ENCODE measurements at regions not wholly inside any gene's neighbourhood (a gene's known extent, or its start where the extent isn't known, plus 50 kb on each side); places are given as distances from the start of the nearest gene placed in this dataset.
"Not testable (repeated sequence)": the region's sequence is repeated elsewhere in the genome, so short reads cannot be mapped to it uniquely, and the experiment has no call there.

- DNase-seq: no peak
Observed at GRCh38 chr13:89072979-89073378, 1401.8 kb downstream of the SLITRK5 start.

GRCh38 chr13:89076622-89077021 is 1405.5 kb downstream of the SLITRK5 start:
- DNase-seq: no peak

GRCh38 chr13:89082623-89083022 is 1411.5 kb downstream of the SLITRK5 start:
- DNase-seq: no peak

- DNase-seq: not testable (repeated sequence)
Observed at GRCh38 chr13:89088107-89088506, 1416.9 kb downstream of the SLITRK5 start.

- no peak for DNase-seq
Observed at GRCh38 chr13:89097994-89098393, 1426.8 kb downstream of the SLITRK5 start.

GRCh38 chr13:89113744-89114143 is 1442.6 kb downstream of the SLITRK5 start:
- DNase-seq: no peak

- no peak for DNase-seq
Observed at GRCh38 chr13:89115307-89115706, 1444.1 kb downstream of the SLITRK5 start.

- no peak for DNase-seq
Observed at GRCh38 chr13:89136678-89137077, 1465.5 kb downstream of the SLITRK5 start.

GRCh38 chr13:89150362-89150761 is 1479.2 kb downstream of the SLITRK5 start:
- DNase-seq: no peak

- DNase-seq: no peak
Observed at GRCh38 chr13:89153941-89154340, 1482.8 kb downstream of the SLITRK5 start.

- no peak for DNase-seq
Observed at GRCh38 chr13:89163096-89163495, 1491.9 kb downstream of the SLITRK5 start.

- DNase-seq: no peak
Observed at GRCh38 chr13:89165685-89166084, 1494.5 kb downstream of the SLITRK5 start.

GRCh38 chr13:89169951-89170350 is 1498.8 kb downstream of the SLITRK5 start:
- no peak for DNase-seq

GRCh38 chr13:89181041-89181440 is 1509.9 kb downstream of the SLITRK5 start:
- no peak for DNase-seq

GRCh38 chr13:89199138-89199537 is 1528.0 kb downstream of the SLITRK5 start:
- no peak for DNase-seq

- DNase-seq: no peak
Observed at GRCh38 chr13:89204435-89204834, 1533.3 kb downstream of the SLITRK5 start.

- DNase-seq: no peak
Observed at GRCh38 chr13:89205856-89206520, 1534.8 kb downstream of the SLITRK5 start.

- no peak for DNase-seq
Observed at GRCh38 chr13:89212186-89212585, 1541.0 kb downstream of the SLITRK5 start.

GRCh38 chr13:89214185-89214584 is 1543.0 kb downstream of the SLITRK5 start:
- DNase-seq: no peak

- DNase-seq: not testable (repeated sequence)
Observed at GRCh38 chr13:89215319-89215718, 1544.1 kb downstream of the SLITRK5 start.

- no peak for DNase-seq
Observed at GRCh38 chr13:89217813-89218212, 1546.6 kb downstream of the SLITRK5 start.

GRCh38 chr13:89221557-89222158 is 1550.5 kb downstream of the SLITRK5 start:
- no peak for DNase-seq

GRCh38 chr13:89227356-89227755 is 1556.2 kb downstream of the SLITRK5 start:
- DNase-seq: no peak

- DNase-seq: no peak
Observed at GRCh38 chr13:89238496-89238895, 1567.3 kb downstream of the SLITRK5 start.

All from effector CD8-positive, alpha-beta T cell (primary cell).